Fibroblast of lung (primary cell): ENCODE measurements at regions not wholly inside any gene's neighbourhood (a gene's known extent, or its start where the extent isn't known, plus 50 kb on each side); places are given as distances from the start of the nearest gene placed in this dataset.

Experiments used
- DNase-seq, 2 donors: peaks; one replicate each; pipeline versions ENCODE4 v3.0.0 to v3.0.0-alpha.2; 2010; ENCODE audit warnings: low read depth in 2 of 2
- H2AFZ ChIP-seq: 2 replicates; pipeline ENCODE4 v1.5.1; 2012; ENCODE audit warnings: low read length, control low read depth, inconsistent platforms
- H3K27ac ChIP-seq: 2 replicates; pipeline ENCODE4 v1.5.1; 2011; ENCODE audit warnings: low read length, control low read depth; ENCODE audit not compliant: insufficient read depth
- H3K27me3 ChIP-seq: 2 replicates; pipeline ENCODE4 v1.5.1; 2011; ENCODE audit warnings: mild to moderate bottlenecking, low read length; ENCODE audit not compliant: control insufficient read depth, insufficient read depth
- H3K36me3 ChIP-seq: 2 replicates; pipeline ENCODE4 v1.5.1; 2011; ENCODE audit warnings: low read length; ENCODE audit not compliant: control insufficient read depth, insufficient read depth
- H3K4me1 ChIP-seq: 2 replicates; pipeline ENCODE4 v1.5.1; 2011; ENCODE audit warnings: low read length; ENCODE audit not compliant: control insufficient read depth, insufficient read depth; ENCODE audit errors: extremely low read depth
- H3K4me2 ChIP-seq: 2 replicates; pipeline ENCODE4 v1.5.1; 2011; ENCODE audit warnings: low read length, control low read depth; ENCODE audit not compliant: insufficient read depth; ENCODE audit errors: extremely low read depth
- H3K4me3 ChIP-seq, 4 experiments: fragments of 200-600 bp in 1 of 4; sonication (generic) in 1 of 4; replicated peaks in 1 of 4; 2 replicates each; pipeline ENCODE4 v1.5.1; 2011 to 2016; ENCODE audit warnings: low read length in 4 of 4, low read depth in 3 of 4, mild to moderate bottlenecking in 3 of 4, control low read depth in 2 of 4, inconsistent platforms in 1 of 4, mixed read lengths in 1 of 4; ENCODE audit not compliant: insufficient read depth in 1 of 4; ENCODE audit errors: control extremely low read depth in 1 of 4
- H3K79me2 ChIP-seq: 2 replicates; pipeline ENCODE4 v1.5.1; 2012; ENCODE audit warnings: mild to moderate bottlenecking, low read length, inconsistent platforms; ENCODE audit not compliant: control insufficient read depth, insufficient read depth
- H3K9ac ChIP-seq: 2 replicates; pipeline ENCODE4 v1.5.1; 2011; ENCODE audit warnings: mild to moderate bottlenecking, low read length, control low read depth; ENCODE audit not compliant: insufficient read depth
- H3K9me3 ChIP-seq: 2 replicates; pipeline ENCODE4 v1.5.1; 2012; ENCODE audit warnings: low read depth, low read length; ENCODE audit not compliant: control insufficient read depth, insufficient read depth
- H4K20me1 ChIP-seq: 2 replicates; pipeline ENCODE4 v1.5.1; 2011; ENCODE audit warnings: low read length; ENCODE audit not compliant: control insufficient read depth, insufficient read depth; ENCODE audit errors: extremely low read depth
- CTCF ChIP-seq, 2 donors: IDR thresholded peaks in 1 of 2; conservative IDR thresholded peaks in 1 of 2; 1 replicate in 1 of 2; 2 replicates in 1 of 2; pipeline ENCODE4 v1.5.1; 2011 to 2012; ENCODE audit warnings: low read length in 2 of 2, control low read depth in 1 of 2, inconsistent platforms in 1 of 2, low read depth in 1 of 2, mild to moderate bottlenecking in 1 of 2
- EZH2 ChIP-seq: IDR thresholded peaks from 2 replicates; pipeline ENCODE4 v1.5.1; 2012; ENCODE audit warnings: low read length, control low read depth, mild to moderate bottlenecking; ENCODE audit errors: missing control alignments

- Histone ChIP-seq H2AFZ (no peak overlapping the region), H3K36me3 (no peaks in the 10 kb centered on the region), H3K27me3 (no peaks in the 10 kb centered on the region), H3K4me2 (no peak overlapping the region), H3K9me3 (no peaks in the 10 kb centered on the region), H3K9ac (no peak overlapping the region), H3K4me3 (no peak overlapping the region), H3K79me2 (no peaks in the 10 kb centered on the region), H3K4me1 (no peaks in the 10 kb centered on the region), H4K20me1 (no peaks in the 10 kb centered on the region), H3K27ac (no peak overlapping the region)
- TF ChIP-seq CTCF (conservative IDR thresholded peaks at IDR 0.05 in 1 of 2, IDR thresholded peaks at IDR 0.05 in 1 of 2; ENCODE audit: low read depth in 1 of 2, low read length in 2 of 2) (no peak), EZH2 (no peak)
- DNase-seq, result no peak
These were observed 1173.0 kb upstream of the CNTN5 start for GRCh38 chr11:97847730-97848129.

GRCh38 chr11:97850701-97851100 lies 1170.0 kb upstream of the CNTN5 start:
- no peak for TF ChIP-seq CTCF (conservative IDR thresholded peaks at IDR 0.05 in 1 of 2, IDR thresholded peaks at IDR 0.05 in 1 of 2; ENCODE audit: low read depth in 1 of 2, low read length in 2 of 2)
- TF ChIP-seq EZH2, result no peak
- H3K27me3 ChIP-seq, result no peaks in the 10 kb centered on the region
- H2AFZ ChIP-seq, result no peak overlapping the region
- H3K9me3 ChIP-seq, result no peaks in the 10 kb centered on the region
- H3K4me2 ChIP-seq, result no peak overlapping the region
- no peak overlapping the region for H3K4me3 ChIP-seq
- H3K79me2 ChIP-seq, result no peaks in the 10 kb centered on the region
- no peaks in the 10 kb centered on the region for H4K20me1 ChIP-seq
- no peaks in the 10 kb centered on the region for H3K36me3 ChIP-seq
- H3K9ac ChIP-seq, result no peak overlapping the region
- H3K4me1 ChIP-seq, result no peaks in the 10 kb centered on the region
- DNase-seq, result no peak
- no peak overlapping the region for H3K27ac ChIP-seq

- Histone ChIP-seq H3K27ac (no peak overlapping the region), H3K9ac (no peak overlapping the region), H2AFZ (no peak overlapping the region), H3K79me2 (no peaks in the 10 kb centered on the region), H3K4me1 (no peaks in the 10 kb centered on the region), H3K4me2 (no peak overlapping the region), H3K27me3 (no peaks in the 10 kb centered on the region), H3K4me3 (no peak overlapping the region), H3K36me3 (no peaks in the 10 kb centered on the region), H3K9me3 (no peaks in the 10 kb centered on the region), H4K20me1 (no peaks in the 10 kb centered on the region)
- no peak for DNase-seq
- no peak for TF ChIP-seq CTCF (conservative IDR thresholded peaks at IDR 0.05 in 1 of 2, IDR thresholded peaks at IDR 0.05 in 1 of 2; ENCODE audit: low read depth in 1 of 2, low read length in 2 of 2)
- TF ChIP-seq EZH2, result no peak
These were observed 1166.4 kb upstream of the CNTN5 start for GRCh38 chr11:97854357-97854756.
